ENCODE measurements at regions not wholly inside any gene's neighbourhood (a gene's known extent, or its start where the extent isn't known, plus 50 kb on each side); places are given as distances from the start of the nearest gene placed in this dataset.
A peak's percentile ranks its signal among the peaks of the same experiment; 100 is the strongest.
"Not testable (repeated sequence)": the region's sequence is repeated elsewhere in the genome, so short reads cannot be mapped to it uniquely, and the experiment has no call there.

- no peak for DNase-seq (ENCODE audit: low read depth in 3 of 3, low spot score in 2 of 3)
These were observed 73.6 kb upstream of the TARDBP start for GRCh38 chr1:10938741-10939417.

- DNase-seq (ENCODE audit: low read depth in 3 of 3, low spot score in 2 of 3): no peak
These were observed 72.6 kb upstream of the TARDBP start for GRCh38 chr1:10939654-10940450.

GRCh38 chr1:10940451-10940804 is 72.0 kb upstream of the TARDBP start:
- no peak for DNase-seq (ENCODE audit: low read depth in 3 of 3, low spot score in 2 of 3)

GRCh38 chr1:10940838-10941237 is 71.6 kb upstream of the TARDBP start:
- DNase-seq (ENCODE audit: low read depth in 3 of 3, low spot score in 2 of 3): no peak

- DNase-seq (ENCODE audit: low read depth in 3 of 3, low spot score in 2 of 3): peak in 2 of 3 donors; percentile 32 to 39
These were observed 70.4 kb upstream of the TARDBP start for GRCh38 chr1:10941891-10942541.

- DNase-seq (ENCODE audit: low read depth in 3 of 3, low spot score in 2 of 3): no peak
These were observed 69.9 kb upstream of the TARDBP start for GRCh38 chr1:10942542-10942912.

GRCh38 chr1:10943041-10943440 is 69.4 kb upstream of the TARDBP start:
- DNase-seq (ENCODE audit: low read depth in 3 of 3, low spot score in 2 of 3): no peak

GRCh38 chr1:10943991-10944730 is 68.3 kb upstream of the TARDBP start:
- DNase-seq (ENCODE audit: low read depth in 3 of 3, low spot score in 2 of 3): peak in 1 of 3 donors; percentile 32

- no peak for DNase-seq (ENCODE audit: low read depth in 3 of 3, low spot score in 2 of 3)
These were observed 66.4 kb upstream of the TARDBP start for GRCh38 chr1:10945991-10946509.

GRCh38 chr1:10947181-10947580 is 65.3 kb upstream of the TARDBP start:
- no peak for DNase-seq (ENCODE audit: low read depth in 3 of 3, low spot score in 2 of 3)

- DNase-seq (ENCODE audit: low read depth in 3 of 3, low spot score in 2 of 3): no peak
These were observed 64.6 kb upstream of the TARDBP start for GRCh38 chr1:10947691-10948462.

GRCh38 chr1:10948463-10948775 is 64.0 kb upstream of the TARDBP start:
- no peak for DNase-seq (ENCODE audit: low read depth in 3 of 3, low spot score in 2 of 3)

GRCh38 chr1:10950316-10951172 is 61.9 kb upstream of the TARDBP start:
- no peak for DNase-seq (ENCODE audit: low read depth in 3 of 3, low spot score in 2 of 3)

GRCh38 chr1:10951298-10951697 is 61.2 kb upstream of the TARDBP start:
- not testable (repeated sequence) for DNase-seq (ENCODE audit: low read depth in 3 of 3, low spot score in 2 of 3)

- no peak for DNase-seq (ENCODE audit: low read depth in 3 of 3, low spot score in 2 of 3)
These were observed 60.5 kb upstream of the TARDBP start for GRCh38 chr1:10951961-10952360.

- no peak for DNase-seq (ENCODE audit: low read depth in 3 of 3, low spot score in 2 of 3)
These were observed 58.8 kb upstream of the TARDBP start for GRCh38 chr1:10953505-10954193.

- no peak for DNase-seq (ENCODE audit: low read depth in 3 of 3, low spot score in 2 of 3)
These were observed 55.3 kb upstream of the TARDBP start for GRCh38 chr1:10957133-10957532.

GRCh38 chr1:10958614-10959013 is 53.8 kb upstream of the TARDBP start:
- DNase-seq (ENCODE audit: low read depth in 3 of 3, low spot score in 2 of 3): no peak

All from right renal cortex interstitium (tissue), 3 donors.